ENCODE measurements at regions not wholly inside any gene's neighbourhood (a gene's known extent, or its start where the extent isn't known, plus 50 kb on each side); places are given as distances from the start of the nearest gene placed in this dataset.

DNA sequence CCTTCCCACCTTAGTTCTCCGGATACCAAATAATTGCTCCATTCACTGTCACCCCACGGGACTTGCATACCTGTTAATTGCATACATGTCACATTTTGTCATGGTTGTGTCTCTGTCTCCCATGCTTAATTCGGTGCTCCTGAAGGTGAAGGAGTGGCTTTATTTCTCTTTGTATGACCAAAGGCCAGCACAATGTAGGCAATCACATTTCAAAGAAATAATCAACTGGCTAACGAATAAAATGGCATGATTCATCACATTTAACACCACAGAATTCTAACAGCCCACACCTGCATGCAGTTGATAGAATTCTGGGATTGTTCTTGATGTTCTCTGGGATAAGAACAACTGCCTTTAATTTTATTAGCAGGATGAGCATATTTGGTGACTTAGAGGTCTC lies 59.3 kb downstream of the ATXN3L start:
- TF ChIP-seq, protein P1, sequence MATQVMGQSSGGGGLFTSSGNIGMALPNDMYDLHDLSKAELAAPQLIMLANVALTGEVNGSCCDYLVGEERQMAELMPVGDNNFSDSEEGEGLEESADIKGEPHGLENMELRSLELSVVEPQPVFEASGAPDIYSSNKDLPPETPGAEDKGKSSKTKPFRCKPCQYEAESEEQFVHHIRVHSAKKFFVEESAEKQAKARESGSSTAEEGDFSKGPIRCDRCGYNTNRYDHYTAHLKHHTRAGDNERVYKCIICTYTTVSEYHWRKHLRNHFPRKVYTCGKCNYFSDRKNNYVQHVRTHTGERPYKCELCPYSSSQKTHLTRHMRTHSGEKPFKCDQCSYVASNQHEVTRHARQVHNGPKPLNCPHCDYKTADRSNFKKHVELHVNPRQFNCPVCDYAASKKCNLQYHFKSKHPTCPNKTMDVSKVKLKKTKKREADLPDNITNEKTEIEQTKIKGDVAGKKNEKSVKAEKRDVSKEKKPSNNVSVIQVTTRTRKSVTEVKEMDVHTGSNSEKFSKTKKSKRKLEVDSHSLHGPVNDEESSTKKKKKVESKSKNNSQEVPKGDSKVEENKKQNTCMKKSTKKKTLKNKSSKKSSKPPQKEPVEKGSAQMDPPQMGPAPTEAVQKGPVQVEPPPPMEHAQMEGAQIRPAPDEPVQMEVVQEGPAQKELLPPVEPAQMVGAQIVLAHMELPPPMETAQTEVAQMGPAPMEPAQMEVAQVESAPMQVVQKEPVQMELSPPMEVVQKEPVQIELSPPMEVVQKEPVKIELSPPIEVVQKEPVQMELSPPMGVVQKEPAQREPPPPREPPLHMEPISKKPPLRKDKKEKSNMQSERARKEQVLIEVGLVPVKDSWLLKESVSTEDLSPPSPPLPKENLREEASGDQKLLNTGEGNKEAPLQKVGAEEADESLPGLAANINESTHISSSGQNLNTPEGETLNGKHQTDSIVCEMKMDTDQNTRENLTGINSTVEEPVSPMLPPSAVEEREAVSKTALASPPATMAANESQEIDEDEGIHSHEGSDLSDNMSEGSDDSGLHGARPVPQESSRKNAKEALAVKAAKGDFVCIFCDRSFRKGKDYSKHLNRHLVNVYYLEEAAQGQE (IDR thresholded peaks at IDR 0.05; ENCODE audit: low read depth) = no peak
- no peak for TF ChIP-seq NFIC (IDR thresholded peaks at IDR 0.05)
- TF ChIP-seq TAF1 (IDR thresholded peaks at IDR 0.05; ENCODE audit: low read depth) = no peak
- TF ChIP-seq RAD21 (IDR thresholded peaks at IDR 0.05; ENCODE audit: low read depth) = no peak
- no peak for TF ChIP-seq TCF12 (IDR thresholded peaks at IDR 0.05; ENCODE audit: low read depth)
- TF ChIP-seq TEAD4 (IDR thresholded peaks at IDR 0.05) = no peak
- no peak for TF ChIP-seq CREB1 (IDR thresholded peaks at IDR 0.05; ENCODE audit: low read depth)
- TF ChIP-seq ZBTB7A (IDR thresholded peaks at IDR 0.05; ENCODE audit: low read depth) = no peak

DNA sequence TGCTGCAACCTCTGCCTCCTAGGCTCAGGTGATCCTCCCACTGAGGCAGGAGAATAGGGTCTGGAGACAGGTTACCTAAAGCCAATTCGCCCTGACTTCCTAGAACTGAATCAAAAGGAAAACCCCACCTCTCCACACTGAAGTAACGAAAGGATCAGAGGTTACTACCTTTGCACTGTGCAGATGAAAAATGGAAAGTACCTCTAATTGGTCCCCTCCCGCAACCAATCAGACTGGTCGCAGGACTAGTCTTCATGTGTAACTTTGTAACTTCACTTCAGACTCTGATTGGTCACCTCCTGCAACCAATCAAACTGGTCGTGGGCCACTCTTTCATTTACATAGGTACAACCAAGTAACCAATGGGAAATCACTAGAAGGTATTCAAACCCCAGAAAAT lies 61.1 kb downstream of the ATXN3L start:
- TF ChIP-seq, protein P1 (IDR thresholded peaks at IDR 0.05; ENCODE audit: low read depth) = no peak
- TF ChIP-seq ZBTB7A (IDR thresholded peaks at IDR 0.05; ENCODE audit: low read depth) (no peak), EP300 (IDR thresholded peaks at IDR 0.05; ENCODE audit: borderline replicate concordance) (no peak), CREB1 (IDR thresholded peaks at IDR 0.05; ENCODE audit: low read depth) (no peak), TCF12 (IDR thresholded peaks at IDR 0.05; ENCODE audit: low read depth) (no peak), TEAD4 (IDR thresholded peaks at IDR 0.05) (no peak)
- TF ChIP-seq, protein P2, sequence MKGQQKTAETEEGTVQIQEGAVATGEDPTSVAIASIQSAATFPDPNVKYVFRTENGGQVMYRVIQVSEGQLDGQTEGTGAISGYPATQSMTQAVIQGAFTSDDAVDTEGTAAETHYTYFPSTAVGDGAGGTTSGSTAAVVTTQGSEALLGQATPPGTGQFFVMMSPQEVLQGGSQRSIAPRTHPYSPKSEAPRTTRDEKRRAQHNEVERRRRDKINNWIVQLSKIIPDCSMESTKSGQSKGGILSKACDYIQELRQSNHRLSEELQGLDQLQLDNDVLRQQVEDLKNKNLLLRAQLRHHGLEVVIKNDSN (IDR thresholded peaks at IDR 0.05) = no peak

- TF ChIP-seq FOXM1 (IDR thresholded peaks at IDR 0.05; ENCODE audit: borderline replicate concordance, low read depth) (no peak), TAF1 (IDR thresholded peaks at IDR 0.05; ENCODE audit: low read depth) (no peak), ZBTB7A (IDR thresholded peaks at IDR 0.05; ENCODE audit: low read depth) (no peak), MAX (IDR thresholded peaks at IDR 0.05) (no peak), TEAD4 (IDR thresholded peaks at IDR 0.05) (no peak), EGR1 (IDR thresholded peaks at IDR 0.05) (no peak), CREB1 (IDR thresholded peaks at IDR 0.05; ENCODE audit: low read depth) (no peak), CEBPB (IDR thresholded peaks at IDR 0.05) (no peak), RAD21 (IDR thresholded peaks at IDR 0.05; ENCODE audit: low read depth) (no peak), TCF12 (IDR thresholded peaks at IDR 0.05; ENCODE audit: low read depth) (no peak), EP300 (IDR thresholded peaks at IDR 0.05; ENCODE audit: borderline replicate concordance) (no peak), NFIC (IDR thresholded peaks at IDR 0.05) (no peak), YY1 (IDR thresholded peaks at IDR 0.05; ENCODE audit: low read depth) (no peak)
- TF ChIP-seq, protein P1 (IDR thresholded peaks at IDR 0.05; ENCODE audit: low read depth) = no peak
- TF ChIP-seq, protein P2 (IDR thresholded peaks at IDR 0.05) = no peak
Observed at GRCh38 chrX:13258052-13258444, 61.8 kb downstream of the ATXN3L start.

GRCh38 chrX:13257223-13258051 lies 62.4 kb downstream of the ATXN3L start:
- TF ChIP-seq NFIC (IDR thresholded peaks at IDR 0.05) (no peak), TAF1 (IDR thresholded peaks at IDR 0.05; ENCODE audit: low read depth) (no peak), TCF12 (IDR thresholded peaks at IDR 0.05; ENCODE audit: low read depth) (no peak), MAX (IDR thresholded peaks at IDR 0.05) (no peak), FOXM1 (IDR thresholded peaks at IDR 0.05; ENCODE audit: borderline replicate concordance, low read depth) (no peak)
